Body of pancreas (tissue), 4 donors: ENCODE measurements at regions not wholly inside any gene's neighbourhood (a gene's known extent, or its start where the extent isn't known, plus 50 kb on each side); places are given as distances from the start of the nearest gene placed in this dataset.

Experiments used
- ATAC-seq: fragments of 150-250 bp; one replicate; pipeline ENCODE4 v1.9.1; 2016
- DNase-seq, 4 donors: peaks; one replicate each; pipeline ENCODE4 v3.0.0-alpha.2; 2019
- H3K27ac ChIP-seq, 4 donors: fragments of 200-600 bp; sonication (generic); 1 replicate in 3 of 4; 2 replicates in 1 of 4; pipeline versions ENCODE4 v1.5.1 to v1.6.1; 2016 to 2019; ENCODE audit warnings: mild to moderate bottlenecking in 1 of 4, mixed read lengths in 1 of 4, moderate library complexity in 1 of 4
- H3K27me3 ChIP-seq, 2 donors: fragments of 200-600 bp; sonication (generic); one replicate each; pipeline ENCODE4 v1.6.0; 2016; ENCODE audit warnings: mild to moderate bottlenecking in 1 of 2
- H3K36me3 ChIP-seq, 2 donors: fragments of 200-600 bp; sonication (generic); replicated peaks in 1 of 2; 2 replicates each; pipeline ENCODE4 v1.5.1; 2016; ENCODE audit warnings: low read depth in 2 of 2; ENCODE audit not compliant: insufficient read depth in 1 of 2
- H3K4me1 ChIP-seq: fragments of 200-600 bp; sonication (generic); one replicate; pipeline ENCODE4 v1.6.0; 2016
- H3K4me3 ChIP-seq, 2 donors: fragments of 200-600 bp; sonication (generic); 1 replicate in 1 of 2; 2 replicates in 1 of 2; pipeline ENCODE4 v1.5.1; 2016 to 2019
- H3K9me3 ChIP-seq, 3 donors: fragments of 200-600 bp; sonication (generic); 1 replicate in 2 of 3; 2 replicates in 1 of 3; pipeline ENCODE4 v1.5.1; 2016
- POLR2A ChIP-seq, 3 donors: fragments of 450-650 bp; IDR thresholded peaks; one replicate each; pipeline ENCODE4 v1.6.1; 2016; ENCODE audit warnings: antibody characterized with exemption in 3 of 3, mild to moderate bottlenecking in 2 of 3
- WGBS, 2 donors: methylation state at CpG; one replicate each; pipeline ENCODE4 v1.1.5; 2017; 5-methylcytosine and 5-hydroxymethylcytosine counted together
- intact Hi-C: fragments of 100-400 bp; cut with DNase I; formaldehyde crosslinking; loops from one replicate; pipeline ENCODE4 v1.15.1; 2023
- TF ChIP-seq, protein P1 (sequence below), 7 experiments: fragments of 450-650 bp in 4 of 7; fragments of 200-600 bp in 3 of 7; sonication (generic) in 3 of 7; IDR thresholded peaks; one replicate each; pipeline ENCODE4 v1.5.1; 2016 to 2019; ENCODE audit warnings: antibody characterized with exemption in 7 of 7

DNA sequence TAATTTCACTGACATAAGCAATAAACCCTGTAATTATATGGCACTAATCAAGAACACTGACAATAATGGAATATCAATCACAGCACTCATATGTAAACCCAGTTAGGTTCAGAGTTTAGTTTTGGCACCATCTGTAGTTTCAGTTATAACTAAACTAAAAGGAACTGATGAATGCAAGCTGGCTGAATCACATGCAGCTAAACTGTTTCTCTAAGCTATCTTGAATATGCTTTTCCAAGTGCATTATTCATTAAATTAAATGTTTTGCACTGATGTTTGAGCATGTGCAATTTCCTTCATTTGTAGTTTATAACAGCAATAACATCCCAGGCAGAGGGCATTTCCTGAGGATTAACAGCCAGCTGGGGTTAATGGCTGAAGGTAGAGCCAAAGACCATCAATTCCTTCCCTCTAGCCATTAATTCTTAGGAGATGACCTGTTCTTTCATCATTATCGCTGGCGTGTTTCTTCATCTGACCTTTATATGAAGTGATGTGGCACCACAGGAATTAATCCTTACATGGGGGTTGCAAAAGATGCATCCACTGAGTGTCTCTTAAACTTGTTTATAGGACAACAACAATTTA, 562.8 kb upstream of the IGFBP7 start:
- no peaks in the 10 kb centered on the region for H3K36me3 ChIP-seq
- DNase-seq (no peak), ATAC-seq (no peak)
- 68 to 76% methylated on average over 2 of the region's 2 CpGs for WGBS, 2 donors
- no peak overlapping the region for H3K4me3 ChIP-seq
- TF ChIP-seq POLR2A (IDR thresholded peaks at IDR 0.05), result no peak
- TF ChIP-seq, protein P1, sequence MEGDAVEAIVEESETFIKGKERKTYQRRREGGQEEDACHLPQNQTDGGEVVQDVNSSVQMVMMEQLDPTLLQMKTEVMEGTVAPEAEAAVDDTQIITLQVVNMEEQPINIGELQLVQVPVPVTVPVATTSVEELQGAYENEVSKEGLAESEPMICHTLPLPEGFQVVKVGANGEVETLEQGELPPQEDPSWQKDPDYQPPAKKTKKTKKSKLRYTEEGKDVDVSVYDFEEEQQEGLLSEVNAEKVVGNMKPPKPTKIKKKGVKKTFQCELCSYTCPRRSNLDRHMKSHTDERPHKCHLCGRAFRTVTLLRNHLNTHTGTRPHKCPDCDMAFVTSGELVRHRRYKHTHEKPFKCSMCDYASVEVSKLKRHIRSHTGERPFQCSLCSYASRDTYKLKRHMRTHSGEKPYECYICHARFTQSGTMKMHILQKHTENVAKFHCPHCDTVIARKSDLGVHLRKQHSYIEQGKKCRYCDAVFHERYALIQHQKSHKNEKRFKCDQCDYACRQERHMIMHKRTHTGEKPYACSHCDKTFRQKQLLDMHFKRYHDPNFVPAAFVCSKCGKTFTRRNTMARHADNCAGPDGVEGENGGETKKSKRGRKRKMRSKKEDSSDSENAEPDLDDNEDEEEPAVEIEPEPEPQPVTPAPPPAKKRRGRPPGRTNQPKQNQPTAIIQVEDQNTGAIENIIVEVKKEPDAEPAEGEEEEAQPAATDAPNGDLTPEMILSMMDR (IDR thresholded peaks at IDR 0.05), result no peak
- H3K27me3 ChIP-seq, result no peaks in the 10 kb centered on the region
- H3K9me3 ChIP-seq, result no peaks in the 10 kb centered on the region
- no peak overlapping the region for H3K27ac ChIP-seq
- no peaks in the 10 kb centered on the region for H3K4me1 ChIP-seq
- intact Hi-C loops, result no loop called here

DNA sequence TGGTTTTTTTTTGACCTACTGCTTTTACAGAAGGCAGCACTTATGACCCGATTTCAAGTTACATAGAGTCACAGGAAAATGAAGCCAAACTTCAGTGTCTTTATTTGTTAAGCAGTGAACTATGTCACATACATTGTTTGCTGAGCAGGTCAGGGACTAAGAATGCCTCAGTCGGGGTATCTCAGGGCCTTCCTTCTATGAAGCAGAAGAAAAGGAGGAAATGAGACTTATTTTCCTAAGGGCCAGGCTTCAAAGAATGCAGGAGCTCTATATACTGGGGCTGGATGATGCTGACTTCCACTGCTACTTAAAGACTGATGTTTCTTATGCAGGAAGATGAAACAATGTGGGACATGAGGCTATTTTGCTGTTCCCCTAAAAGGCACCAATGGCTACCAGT, 558.4 kb upstream of the IGFBP7 start:
- DNase-seq, result no peak
- no peak overlapping the region for H3K4me3 ChIP-seq
- H3K27ac ChIP-seq, result no peak overlapping the region
- WGBS, 2 donors, result 17 to 40% methylated on average over 2 of the region's 2 CpGs
- no peaks in the 10 kb centered on the region for H3K27me3 ChIP-seq
- no peaks in the 10 kb centered on the region for H3K36me3 ChIP-seq
- H3K4me1 ChIP-seq, result no peaks in the 10 kb centered on the region
- H3K9me3 ChIP-seq, result no peaks in the 10 kb centered on the region
- TF ChIP-seq, protein P1 (IDR thresholded peaks at IDR 0.05), result no peak
- TF ChIP-seq POLR2A (IDR thresholded peaks at IDR 0.05), result no peak
- intact Hi-C loops, result no loop called here
- no peak for ATAC-seq

DNA sequence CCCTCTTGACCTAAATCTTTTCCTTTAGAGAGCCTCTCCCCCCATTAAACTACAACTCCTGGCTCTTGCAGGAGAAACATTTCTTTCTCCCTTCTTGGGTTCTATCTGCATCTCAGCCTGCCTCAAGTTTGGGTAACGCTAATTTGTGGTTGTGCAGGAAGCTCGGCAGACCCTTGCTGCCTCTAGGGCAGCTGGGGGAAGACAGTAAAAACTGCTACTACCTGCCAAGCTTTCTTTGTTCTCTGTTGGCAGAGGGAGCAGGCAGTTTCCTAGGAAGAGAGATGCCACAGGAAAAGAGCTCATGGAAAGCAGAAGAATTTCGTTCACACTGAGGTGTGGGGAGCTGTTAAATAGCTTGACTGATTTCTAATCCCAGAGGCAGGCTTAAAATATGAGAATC, 555.6 kb upstream of the IGFBP7 start:
- TF ChIP-seq POLR2A (IDR thresholded peaks at IDR 0.05), result no peak
- TF ChIP-seq, protein P1 (IDR thresholded peaks at IDR 0.05), result no peak
- H3K4me1 ChIP-seq, result no peaks in the 10 kb centered on the region
- 31 to 39% methylated on average over 3 of the region's 3 CpGs for WGBS, 2 donors
- no peaks in the 10 kb centered on the region for H3K36me3 ChIP-seq
- no peaks in the 10 kb centered on the region for H3K9me3 ChIP-seq
- intact Hi-C loops, result no loop called here
- DNase-seq (no peak), ATAC-seq (no peak)
- H3K4me3 ChIP-seq, result no peak overlapping the region
- no peak overlapping the region for H3K27ac ChIP-seq
- H3K27me3 ChIP-seq, result no peaks in the 10 kb centered on the region

DNA sequence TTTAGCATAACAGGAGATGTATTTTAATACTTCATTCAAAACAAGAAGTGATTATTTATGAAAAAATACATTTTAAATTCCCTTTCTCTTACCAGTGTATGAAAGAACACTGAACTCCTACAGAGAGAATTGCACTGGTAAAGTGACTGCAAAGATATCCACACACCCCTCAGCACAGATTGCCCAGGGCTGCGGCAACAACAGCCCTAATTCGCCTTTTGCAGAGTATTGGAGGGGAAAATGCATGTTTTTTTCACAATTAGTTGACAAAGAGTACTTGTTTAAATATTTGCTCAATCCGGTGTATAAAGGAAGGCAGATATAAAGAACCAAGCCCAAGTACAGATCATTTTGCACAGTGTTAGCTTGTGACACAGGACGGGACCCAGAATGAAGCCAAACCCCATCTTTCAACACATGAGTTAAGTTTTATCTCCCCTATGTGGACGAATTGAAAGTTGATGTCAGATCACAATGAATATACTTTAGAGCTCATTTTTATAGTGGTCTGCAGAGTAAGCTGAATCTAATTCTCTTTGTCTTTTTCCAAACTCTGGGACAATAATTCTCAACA, 551.4 kb upstream of the IGFBP7 start:
- intact Hi-C loops, result no loop called here
- Histone ChIP-seq H3K36me3 (no peaks in the 10 kb centered on the region), H3K4me1 (no peaks in the 10 kb centered on the region), H3K27ac (no peak overlapping the region), H3K27me3 (no peaks in the 10 kb centered on the region), H3K4me3 (no peak overlapping the region), H3K9me3 (no peaks in the 10 kb centered on the region)
- TF ChIP-seq, protein P1 (IDR thresholded peaks at IDR 0.05), result no peak
- no peak for TF ChIP-seq POLR2A (IDR thresholded peaks at IDR 0.05)
- WGBS, 2 donors, result 27 to 32% methylated on average over 5 of the region's 5 CpGs
- DNase-seq (no peak), ATAC-seq (no peak)

DNA sequence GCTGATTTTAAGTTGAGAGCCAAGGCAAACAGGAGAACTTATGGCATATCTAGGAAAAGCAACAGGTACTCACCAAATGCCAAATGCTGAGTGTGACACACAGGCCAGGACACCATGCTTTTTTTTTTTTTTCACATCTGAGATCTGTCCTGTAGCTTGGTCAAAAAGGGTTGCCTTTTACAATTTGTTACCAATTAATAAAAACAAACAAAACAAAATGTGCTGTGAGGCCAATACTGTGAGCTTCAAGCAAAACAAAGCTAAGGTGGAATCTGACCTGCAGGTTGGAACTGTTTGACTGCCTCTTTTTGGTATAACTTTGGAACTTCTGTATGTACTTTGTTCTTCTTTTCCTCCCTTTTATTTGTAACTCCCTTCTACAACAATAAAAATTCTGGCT, 548.5 kb upstream of the IGFBP7 start:
- intact Hi-C loops, result no loop called here

More for the DNA sequence above, 548.5 kb upstream of the IGFBP7 start:
- H3K36me3 ChIP-seq, result no peaks in the 10 kb centered on the region
- no peaks in the 10 kb centered on the region for H3K4me1 ChIP-seq
- ATAC-seq (no peak), DNase-seq (no peak)
- no peaks in the 10 kb centered on the region for H3K9me3 ChIP-seq
- TF ChIP-seq, protein P1 (IDR thresholded peaks at IDR 0.05), result no peak
- no peak for TF ChIP-seq POLR2A (IDR thresholded peaks at IDR 0.05)
- H3K27me3 ChIP-seq, result no peaks in the 10 kb centered on the region
- no peak overlapping the region for H3K4me3 ChIP-seq
- no peak overlapping the region for H3K27ac ChIP-seq
